Choroid plexus epithelial cell (primary cell): ENCODE measurements at regions not wholly inside any gene's neighbourhood (a gene's known extent, or its start where the extent isn't known, plus 50 kb on each side); places are given as distances from the start of the nearest gene placed in this dataset.

Experiments used
- DNase-seq: peaks from one replicate; pipeline ENCODE4 v3.0.0-alpha.2; 2010; ENCODE audit warnings: low read depth
- H3K4me3 ChIP-seq: 2 replicates; pipeline ENCODE4 v1.5.1; 2011; ENCODE audit warnings: low read depth, mild to moderate bottlenecking, control low read depth, low read length, moderate library complexity
- CTCF ChIP-seq: conservative IDR thresholded peaks from 2 replicates; pipeline ENCODE4 v1.5.1; 2011; ENCODE audit warnings: low read depth, mild to moderate bottlenecking, control low read depth, inconsistent platforms, low read length, moderate library complexity

GRCh38 chr10:128864554-128865295 lies 602.3 kb upstream of the MGMT start:
- no peak for DNase-seq

GRCh38 chr10:128865436-128866195 lies 601.4 kb upstream of the MGMT start:
- no peak for TF ChIP-seq CTCF
- no peak overlapping the region for H3K4me3 ChIP-seq
- no peak for DNase-seq

More at GRCh38 chr10:128864554-128865295, 602.3 kb upstream of the MGMT start:
- no peak overlapping the region for H3K4me3 ChIP-seq
- TF ChIP-seq CTCF, result no peak

- no peak for TF ChIP-seq CTCF
- no peak overlapping the region for H3K4me3 ChIP-seq
- DNase-seq, result no peak
Observed at GRCh38 chr10:128866551-128866950, 600.5 kb upstream of the MGMT start.

- no peak for TF ChIP-seq CTCF
- DNase-seq, result no peak
- H3K4me3 ChIP-seq, result no peak overlapping the region
Observed at GRCh38 chr10:128867210-128867609, 599.8 kb upstream of the MGMT start.

- DNase-seq, result no peak
- H3K4me3 ChIP-seq, result no peak overlapping the region
- TF ChIP-seq CTCF, result no peak
Observed at GRCh38 chr10:128867819-128868218, 599.2 kb upstream of the MGMT start.

GRCh38 chr10:128868481-128868880 lies 598.6 kb upstream of the MGMT start:
- no peak for TF ChIP-seq CTCF
- no peak for DNase-seq
- H3K4me3 ChIP-seq, result no peak overlapping the region
